Transverse colon (tissue), 3 donors: ENCODE measurements at regions not wholly inside any gene's neighbourhood (a gene's known extent, or its start where the extent isn't known, plus 50 kb on each side); places are given as distances from the start of the nearest gene placed in this dataset.

Experiments
- CTCF ChIP-seq, 5 experiments: fragments of 200-600 bp in 3 of 5; fragments of 450-650 bp in 2 of 5; sonication (generic) in 3 of 5; IDR thresholded peaks; 1 replicate in 2 of 5; 2 replicates in 3 of 5; pipeline ENCODE4 v1.5.1; 2016 to 2017; ENCODE audit warnings: antibody characterized with exemption in 5 of 5, inconsistent platforms in 3 of 5, mild to moderate bottlenecking in 2 of 5, moderate library complexity in 1 of 5
- POLR2A ChIP-seq: fragments of 450-650 bp; IDR thresholded peaks from one replicate; pipeline ENCODE4 v1.6.1; 2016; ENCODE audit warnings: antibody characterized with exemption, mild to moderate bottlenecking, moderate library complexity

- no peak for TF ChIP-seq CTCF (IDR thresholded peaks at IDR 0.05)
- no peak for TF ChIP-seq POLR2A
Measured at GRCh38 chr2:188726626-188727247, 247.4 kb upstream of the COL3A1 start.
